Kidney capillary endothelial cell (primary cell): ENCODE measurements at regions not wholly inside any gene's neighbourhood (a gene's known extent, or its start where the extent isn't known, plus 50 kb on each side); places are given as distances from the start of the nearest gene placed in this dataset.

Source experiments
- DNase-seq: peaks from one replicate; pipeline ENCODE4 v3.0.0-alpha.2; 2018; ENCODE audit warnings: low spot score

DNA sequence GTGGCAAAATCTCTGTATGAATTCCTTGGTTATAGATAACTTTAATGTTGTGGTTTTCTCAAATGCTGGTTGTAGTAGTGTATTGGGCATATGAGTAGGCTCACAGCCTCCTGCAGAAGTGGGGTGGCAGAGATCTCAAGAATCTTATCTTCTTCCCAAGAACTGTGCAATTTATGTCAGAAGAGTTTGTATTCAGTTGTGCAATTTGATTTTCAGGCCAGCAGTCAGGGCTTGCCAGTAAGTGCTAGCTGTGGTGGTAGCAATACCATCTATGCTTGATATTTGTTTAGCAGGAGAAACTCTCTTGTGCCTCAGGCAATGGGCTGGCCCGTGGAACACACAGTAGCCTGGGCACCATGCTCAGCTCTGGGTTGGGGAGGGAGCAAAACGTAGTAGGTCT, 58.4 kb upstream of the GOLIM4 start:
- DNase-seq, result no peak

DNA sequence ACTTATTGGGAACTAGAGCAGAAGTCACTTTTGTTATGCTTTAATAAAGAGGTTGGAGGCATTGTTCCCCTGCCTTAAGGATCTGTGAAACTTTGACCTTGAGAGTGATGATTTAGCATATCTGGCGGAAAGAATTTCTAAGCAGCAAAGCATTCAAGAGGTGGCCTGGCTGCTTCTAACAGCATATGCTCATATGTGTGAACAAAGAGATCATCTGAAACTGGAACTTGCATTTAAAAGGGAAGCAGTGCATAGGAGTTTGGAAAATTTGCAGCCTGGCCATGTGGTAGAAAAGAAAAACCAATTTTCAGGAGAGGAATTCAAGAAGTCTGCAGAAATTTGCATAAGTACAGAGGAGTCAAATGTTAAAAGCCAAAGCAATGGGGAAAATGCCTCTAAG, 56.4 kb upstream of the GOLIM4 start:
- no peak for DNase-seq
